ENCODE measurements at regions not wholly inside any gene's neighbourhood (a gene's known extent, or its start where the extent isn't known, plus 50 kb on each side); places are given as distances from the start of the nearest gene placed in this dataset.

DNA sequence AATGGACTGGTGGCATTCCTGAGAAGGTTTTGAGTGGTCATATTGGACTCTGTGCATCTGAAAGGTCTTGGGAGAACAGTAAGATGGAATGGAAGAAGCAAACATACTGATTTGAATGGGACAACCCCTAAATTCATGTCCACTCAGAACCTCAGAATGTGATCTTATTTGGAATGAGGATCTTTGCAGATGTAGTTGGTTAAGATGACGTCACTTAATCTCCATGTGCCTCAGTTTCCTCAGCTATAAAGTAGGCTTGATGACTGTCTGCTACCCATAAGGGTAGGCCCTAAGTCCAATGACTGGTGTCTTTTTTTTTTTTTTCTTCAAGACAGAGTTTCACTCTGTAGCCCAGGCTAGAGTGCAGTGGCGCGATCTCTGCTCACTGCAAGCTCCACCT, 71.1 kb upstream of the SOX21 start:
- TF ChIP-seq POLR2A (IDR thresholded peaks at IDR 0.05; ENCODE audit: low read length) = no peak
- TF ChIP-seq GATA1 (IDR thresholded peaks at IDR 0.05; ENCODE audit: low read depth, low read length) = no peak
